Activated CD4-positive, alpha-beta T cell treated with anti-CD3 and anti-CD28 coated beads, Interleukin-2, amount 50 U/mL, for 16 hours (primary cell): ENCODE measurements at regions not wholly inside any gene's neighbourhood (a gene's known extent, or its start where the extent isn't known, plus 50 kb on each side); places are given as distances from the start of the nearest gene placed in this dataset.
"Not testable (repeated sequence)": the region's sequence is repeated elsewhere in the genome, so short reads cannot be mapped to it uniquely, and the experiment has no call there.

Experiments used
- DNase-seq: peaks from one replicate; pipeline ENCODE4 v3.0.0-alpha.2; 2020

- DNase-seq: no peak
These were observed 255.8 kb upstream of the AVPR1A start for GRCh38 chr12:63406781-63407180.

GRCh38 chr12:63404611-63405010 lies 253.6 kb upstream of the AVPR1A start:
- DNase-seq: no peak

GRCh38 chr12:63403256-63403655 lies 252.3 kb upstream of the AVPR1A start:
- no peak for DNase-seq

GRCh38 chr12:63400718-63401117 lies 249.7 kb upstream of the AVPR1A start:
- no peak for DNase-seq

GRCh38 chr12:63400318-63400717 lies 249.3 kb upstream of the AVPR1A start:
- DNase-seq: no peak

GRCh38 chr12:63397807-63398206 lies 246.8 kb upstream of the AVPR1A start:
- no peak for DNase-seq

GRCh38 chr12:63396135-63396534 lies 245.1 kb upstream of the AVPR1A start:
- no peak for DNase-seq

GRCh38 chr12:63394983-63395382 lies 244.0 kb upstream of the AVPR1A start:
- no peak for DNase-seq

- no peak for DNase-seq
These were observed 243.3 kb upstream of the AVPR1A start for GRCh38 chr12:63394349-63394748.

GRCh38 chr12:63389211-63389610 lies 238.2 kb upstream of the AVPR1A start:
- DNase-seq: no peak

- no peak for DNase-seq
These were observed 236.8 kb upstream of the AVPR1A start for GRCh38 chr12:63387771-63388170.

- no peak for DNase-seq
These were observed 231.9 kb upstream of the AVPR1A start for GRCh38 chr12:63382930-63383329.

GRCh38 chr12:63362791-63363190 lies 211.8 kb upstream of the AVPR1A start:
- DNase-seq: no peak

GRCh38 chr12:63362166-63362565 lies 211.2 kb upstream of the AVPR1A start:
- DNase-seq: no peak

- no peak for DNase-seq
These were observed 204.0 kb upstream of the AVPR1A start for GRCh38 chr12:63354969-63355368.

GRCh38 chr12:63353559-63353958 lies 202.6 kb upstream of the AVPR1A start:
- DNase-seq: no peak

- no peak for DNase-seq
These were observed 200.4 kb upstream of the AVPR1A start for GRCh38 chr12:63351370-63351769.

- DNase-seq: no peak
These were observed 197.6 kb upstream of the AVPR1A start for GRCh38 chr12:63348556-63348955.

- DNase-seq: not testable (repeated sequence)
These were observed 186.2 kb upstream of the AVPR1A start for GRCh38 chr12:63337158-63337557.

GRCh38 chr12:63326260-63326659 lies 175.3 kb upstream of the AVPR1A start:
- DNase-seq: no peak

- DNase-seq: no peak
These were observed 174.8 kb upstream of the AVPR1A start for GRCh38 chr12:63325757-63326156.

- no peak for DNase-seq
These were observed 172.9 kb upstream of the AVPR1A start for GRCh38 chr12:63323942-63324341.

GRCh38 chr12:63321373-63321772 lies 170.4 kb upstream of the AVPR1A start:
- no peak for DNase-seq

GRCh38 chr12:63319936-63320633 lies 169.1 kb upstream of the AVPR1A start:
- DNase-seq: no peak

GRCh38 chr12:63319386-63319785 lies 168.4 kb upstream of the AVPR1A start:
- DNase-seq: no peak
